IMR-90 (cell line): ENCODE measurements at regions not wholly inside any gene's neighbourhood (a gene's known extent, or its start where the extent isn't known, plus 50 kb on each side); places are given as distances from the start of the nearest gene placed in this dataset.

Experiments
- BHLHE40 ChIP-seq: fragments of 150-350 bp; IDR thresholded peaks from 2 replicates; pipeline ENCODE4 v1.6.1; 2016; ENCODE audit warnings: mild to moderate bottlenecking, low read depth, low read length
- CEBPB ChIP-seq: IDR thresholded peaks from 2 replicates; pipeline ENCODE4 v1.6.1; 2012; ENCODE audit warnings: low read depth, low read length, improper control_type of control experiment
- CHD1 ChIP-seq: IDR thresholded peaks from 2 replicates; pipeline ENCODE4 v1.6.1; 2012; ENCODE audit warnings: low read depth, low read length, improper control_type of control experiment
- CTCF ChIP-seq: conservative IDR thresholded peaks from 2 replicates; pipeline ENCODE4 v1.5.1; 2012; ENCODE audit warnings: mild to moderate bottlenecking, low read depth, low read length, improper control_type of control experiment
- ELK1 ChIP-seq: fragments of 150-350 bp; IDR thresholded peaks from 2 replicates; pipeline ENCODE4 v1.6.1; 2016; ENCODE audit warnings: low read depth, mild to moderate bottlenecking, low read length, moderate library complexity, borderline replicate concordance
- MAFK ChIP-seq: IDR thresholded peaks from 2 replicates; pipeline ENCODE4 v1.6.1; 2012; ENCODE audit warnings: low read depth, low read length, improper control_type of control experiment
- MAZ ChIP-seq: IDR thresholded peaks from 2 replicates; pipeline ENCODE4 v1.6.1; 2012; ENCODE audit warnings: low read depth, mild to moderate bottlenecking, low read length, improper control_type of control experiment, moderate library complexity, borderline replicate concordance
- MXI1 ChIP-seq: IDR thresholded peaks from 2 replicates; pipeline ENCODE4 v1.6.1; 2012; ENCODE audit warnings: low read depth, mild to moderate bottlenecking, low read length, moderate library complexity, borderline replicate concordance
- NFE2L2 ChIP-seq: fragments of 150-350 bp; IDR thresholded peaks from 2 replicates; pipeline ENCODE4 v1.6.1; 2016; ENCODE audit warnings: low read depth, mild to moderate bottlenecking, low read length
- POLR2A ChIP-seq: IDR thresholded peaks from 2 replicates; pipeline ENCODE4 v1.6.1; 2012; ENCODE audit warnings: mild to moderate bottlenecking, low read depth, low read length
- RAD21 ChIP-seq: IDR thresholded peaks from 2 replicates; pipeline ENCODE4 v1.6.1; 2012; ENCODE audit warnings: low read length, improper control_type of control experiment
- RFX5 ChIP-seq: IDR thresholded peaks from 2 replicates; pipeline ENCODE4 v1.8.0; 2012; ENCODE audit warnings: low read depth, mild to moderate bottlenecking, low read length, moderate library complexity
- SMC3 ChIP-seq: fragments of 150-350 bp; IDR thresholded peaks from 2 replicates; pipeline ENCODE4 v1.6.1; 2016; ENCODE audit warnings: low read depth, mild to moderate bottlenecking, antibody characterized with exemption, low read length, moderate library complexity
- USF2 ChIP-seq: fragments of 150-350 bp; IDR thresholded peaks from 2 replicates; pipeline ENCODE4 v1.6.1; 2017; ENCODE audit warnings: mild to moderate bottlenecking, antibody characterized with exemption, low read length, low read depth

- TF ChIP-seq CTCF (no peak), SMC3 (no peak), MXI1 (no peak), NFE2L2 (no peak), CHD1 (no peak), POLR2A (no peak), MAZ (no peak), USF2 (no peak), RFX5 (no peak), RAD21 (no peak), CEBPB (no peak), ELK1 (no peak), BHLHE40 (no peak), MAFK (no peak)
Measured at GRCh38 chr10:45513551-45513950, 139.5 kb downstream of the ALOX5 start.
